Esophagus squamous epithelium (tissue), 5 donors: ENCODE measurements at regions not wholly inside any gene's neighbourhood (a gene's known extent, or its start where the extent isn't known, plus 50 kb on each side); places are given as distances from the start of the nearest gene placed in this dataset.

ENCODE experiments used
- DNase-seq: peaks from one replicate; lab custom pipeline; 2025; lab: John Stamatoyannopoulos, UW
- H3K27ac ChIP-seq, 4 donors: fragments of 200-600 bp; sonication (generic); one replicate each; pipeline ENCODE4 v1.5.1; 2016 to 2019; ENCODE audit warnings: mild to moderate bottlenecking in 1 of 4
- H3K27me3 ChIP-seq, 4 donors: fragments of 200-600 bp; sonication (generic); 1 replicate in 3 of 4; 2 replicates in 1 of 4; pipeline versions ENCODE4 v1.5.1 to v1.6.0; 2017 to 2021; ENCODE audit warnings: antibody characterized with exemption in 1 of 4
- H3K36me3 ChIP-seq, 3 donors: fragments of 200-600 bp; sonication (generic); one replicate each; pipeline ENCODE4 v1.5.1; 2016 to 2019
- H3K4me1 ChIP-seq, 3 donors: fragments of 200-600 bp; sonication (generic); one replicate each; pipeline ENCODE4 v1.5.1; 2017 to 2019
- H3K4me3 ChIP-seq, 4 donors: fragments of 200-600 bp; sonication (generic); 1 replicate in 3 of 4; 2 replicates in 1 of 4; pipeline ENCODE4 v1.5.1; 2016 to 2019; ENCODE audit warnings: mild to moderate bottlenecking in 2 of 4, moderate library complexity in 1 of 4
- H3K9me3 ChIP-seq, 3 donors: fragments of 200-600 bp; sonication (generic); one replicate each; pipeline ENCODE4 v1.5.1; 2016 to 2019
- CTCF ChIP-seq, 6 experiments: fragments of 450-650 bp in 4 of 6; fragments of 200-600 bp in 2 of 6; sonication (generic) in 2 of 6; IDR thresholded peaks; one replicate each; pipeline ENCODE4 v1.5.1; 2016 to 2019; ENCODE audit warnings: antibody characterized with exemption in 6 of 6, mild to moderate bottlenecking in 4 of 6, moderate library complexity in 4 of 6
- POLR2A ChIP-seq, 4 donors: fragments of 450-650 bp; IDR thresholded peaks; one replicate each; pipeline ENCODE4 v1.6.1; 2017; ENCODE audit warnings: antibody characterized with exemption in 4 of 4, mild to moderate bottlenecking in 4 of 4, moderate library complexity in 3 of 4
- WGBS, 2 donors: methylation state at CpG; one replicate each; pipeline ENCODE4 v1.1.5; 2018; 5-methylcytosine and 5-hydroxymethylcytosine counted together
- intact Hi-C: fragments of 100-400 bp; cut with DNase I; formaldehyde crosslinking; loops from one replicate; pipeline ENCODE4 v1.15.0; 2022
- donor health status: DM: yes; HTN: yes; CAD: no.

- no peaks in the 10 kb centered on the region for H3K9me3 ChIP-seq
- no peak for DNase-seq
- no peak for TF ChIP-seq CTCF (IDR thresholded peaks at IDR 0.05)
- TF ChIP-seq POLR2A (IDR thresholded peaks at IDR 0.05), result no peak
- H3K4me1 ChIP-seq, result no peaks in the 10 kb centered on the region
- H3K36me3 ChIP-seq, result no peaks in the 10 kb centered on the region
- intact Hi-C loops, result no loop called here
- WGBS, 2 donors, result 47 to 70% methylated on average over 1 of the region's 1 CpG
- H3K4me3 ChIP-seq, result no peak overlapping the region
- peaks cover 0 to 5% (median 0%) of the 10 kb centered on the region in 4 donors for H3K27me3 ChIP-seq
- no peak overlapping the region for H3K27ac ChIP-seq
Measured at GRCh38 chr9:95801797-95802196, 73.7 kb upstream of the ERCC6L2 start.

- H3K4me1 ChIP-seq, result peaks cover 0 to 17% (median 2%) of the 10 kb centered on the region in 3 donors
- DNase-seq, result no peak
- peaks cover 0 to 5% (median 0%) of the 10 kb centered on the region in 4 donors for H3K27me3 ChIP-seq
- H3K9me3 ChIP-seq, result no peaks in the 10 kb centered on the region
- intact Hi-C loops, result no loop called here
- H3K27ac ChIP-seq, result no peak overlapping the region
- no peak overlapping the region for H3K4me3 ChIP-seq
- TF ChIP-seq POLR2A (IDR thresholded peaks at IDR 0.05), result no peak
- no peak for TF ChIP-seq CTCF (IDR thresholded peaks at IDR 0.05)
- H3K36me3 ChIP-seq, result no peaks in the 10 kb centered on the region
- 43 to 79% methylated on average over 2 to 4 of the region's 6 CpGs for WGBS, 2 donors
Measured at GRCh38 chr9:95796029-95796428, 79.5 kb upstream of the ERCC6L2 start.

- WGBS, 2 donors, result 22 to 28% methylated on average over 5 of the region's 5 CpGs
- Histone ChIP-seq H3K27ac (peak overlapping the region in 2 of 4 donors; percentile 42 to 45), H3K27me3 (peaks cover 0 to 5% (median 0%) of the 10 kb centered on the region in 4 donors), H3K4me3 (no peak overlapping the region), H3K36me3 (no peaks in the 10 kb centered on the region), H3K9me3 (no peaks in the 10 kb centered on the region), H3K4me1 (peaks cover 0 to 17% (median 2%) of the 10 kb centered on the region in 3 donors)
- intact Hi-C loops, result no loop called here
- no peak for DNase-seq
- TF ChIP-seq POLR2A (IDR thresholded peaks at IDR 0.05), result no peak
- no peak for TF ChIP-seq CTCF (IDR thresholded peaks at IDR 0.05)
Measured at GRCh38 chr9:95793924-95794828, 81.3 kb upstream of the ERCC6L2 start.

GRCh38 chr9:95791695-95792094 is 83.8 kb upstream of the ERCC6L2 start:
- Histone ChIP-seq H3K36me3 (no peaks in the 10 kb centered on the region), H3K4me1 (peaks cover 0 to 17% (median 2%) of the 10 kb centered on the region in 3 donors), H3K4me3 (no peak overlapping the region), H3K9me3 (no peaks in the 10 kb centered on the region), H3K27ac (no peak overlapping the region), H3K27me3 (no peaks in the 10 kb centered on the region)
- no peak for TF ChIP-seq POLR2A (IDR thresholded peaks at IDR 0.05)
- no peak for TF ChIP-seq CTCF (IDR thresholded peaks at IDR 0.05)
- WGBS, 2 donors, result 69 to 86% methylated on average over 2 of the region's 2 CpGs
- DNase-seq, result no peak
- intact Hi-C loops, result no loop called here

GRCh38 chr9:95791286-95791685 is 84.2 kb upstream of the ERCC6L2 start:
- Histone ChIP-seq H3K27me3 (no peaks in the 10 kb centered on the region), H3K9me3 (no peaks in the 10 kb centered on the region), H3K27ac (no peak overlapping the region), H3K36me3 (no peaks in the 10 kb centered on the region), H3K4me3 (no peak overlapping the region), H3K4me1 (peaks cover 0 to 17% (median 2%) of the 10 kb centered on the region in 3 donors)
- no peak for DNase-seq
- 80 to 81% methylated on average over 4 of the region's 4 CpGs for WGBS, 2 donors
- TF ChIP-seq POLR2A (IDR thresholded peaks at IDR 0.05) (no peak), CTCF (IDR thresholded peaks at IDR 0.05) (no peak)
- intact Hi-C loops, result no loop called here
